Loucy (cell line): ENCODE measurements at regions not wholly inside any gene's neighbourhood (a gene's known extent, or its start where the extent isn't known, plus 50 kb on each side); places are given as distances from the start of the nearest gene placed in this dataset.

Experiments used
- CTCF ChIP-seq: fragments of 200-600 bp; sonication (generic); conservative IDR thresholded peaks from 2 replicates; pipeline ENCODE4 v1.5.1; 2014; ENCODE audit warnings: mild to moderate bottlenecking, antibody characterized with exemption, low read length
- EZH2phosphoT487 ChIP-seq: fragments of 200-600 bp; IDR thresholded peaks from 2 replicates; pipeline ENCODE4 v1.6.1; 2018; ENCODE audit warnings: antibody characterized with exemption, mild to moderate bottlenecking, moderate library complexity, borderline replicate concordance

- TF ChIP-seq CTCF (no peak), EZH2phosphoT487 (no peak)
Observed at GRCh38 chr13:108437496-108437895, 168.0 kb downstream of the TNFSF13B start.
